ENCODE measurements at regions not wholly inside any gene's neighbourhood (a gene's known extent, or its start where the extent isn't known, plus 50 kb on each side); places are given as distances from the start of the nearest gene placed in this dataset.
A peak's percentile ranks its signal among the peaks of the same experiment; 100 is the strongest.
"Not testable (repeated sequence)": the region's sequence is repeated elsewhere in the genome, so short reads cannot be mapped to it uniquely, and the experiment has no call there.

DNA sequence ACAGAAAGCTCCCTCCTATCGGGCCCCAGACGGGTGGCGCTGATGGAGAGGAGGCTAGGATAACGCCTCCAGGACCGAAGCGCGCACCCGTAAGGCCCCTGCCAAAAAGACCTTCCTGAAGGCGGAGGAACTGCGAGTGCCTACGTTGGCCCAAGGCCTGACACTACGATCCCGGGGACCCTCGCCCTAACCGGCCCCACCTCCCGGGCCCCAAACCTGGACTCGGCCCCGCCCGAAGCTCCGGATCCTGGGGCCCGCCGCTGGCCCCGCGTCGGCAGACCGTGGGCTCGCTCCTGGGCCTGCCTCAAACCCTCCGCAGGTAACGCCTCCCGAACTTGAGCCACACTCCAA lies 53.6 kb upstream of the ROPN1B start:
- POLR2A ChIA-PET; BruUV-seq (replicated peaks); H3K36me3 ChIP-seq (ENCODE audit: control insufficient read depth in 2 of 2, insufficient read depth in 2 of 2, low read length in 1 of 2); H3K79me2 ChIP-seq (ENCODE audit: control insufficient read depth, insufficient read depth, low read length); H3K27ac ChIP-seq (ENCODE audit: control insufficient read depth, insufficient read depth); ATAC-seq; RAD21 ChIA-PET (ENCODE audit: unreplicated experiment); FAIRE-seq; H3K9ac ChIP-seq (ENCODE audit: control insufficient read depth, insufficient read depth, low read length); CTCF ChIA-PET; DNase-seq (ENCODE audit: low read depth, low spot score); H4K20me1 ChIP-seq (ENCODE audit: control insufficient read depth, insufficient read depth); H3K9me3 ChIP-seq (replicated peaks; ENCODE audit: control insufficient read depth, insufficient read depth, low read length); H3K4me1 ChIP-seq (ENCODE audit: control insufficient read depth, insufficient read depth, low read length); SMC1A ChIA-PET (ENCODE audit: uncharacterized antibody, unreplicated experiment); H3K27me3 ChIP-seq (replicated peaks in 1 of 2; ENCODE audit: control insufficient read depth in 2 of 2, insufficient read depth in 2 of 2, low read length in 1 of 2): not testable (repeated sequence)
- H3K4me3 ChIP-seq = peak overlapping the region; percentile 68
- intact Hi-C loops (cut with micrococcal nuclease; ENCODE audit: unreplicated experiment) (loop anchor here (10.0 kb wide), 2 partner anchors 169 to 171 kb away; partner anchors contain the start of gene SLC41A3), in situ Hi-C loops (cut with MboI) (loop anchor here (10.0 kb wide), 2 partner anchors 321 to 559 kb away; partner anchors contain the start of genes OSBPL11 and ZXDC)
- peak overlapping the region; percentile 51 for H2AFZ ChIP-seq (ENCODE audit: control insufficient read depth, low read depth, low read length)
- 0 out of 4 replicates have a peak, but pooled peaks of 1 of the 2 experiments have one; percentile 7 for TF ChIP-seq BHLHE40 (IDR thresholded peaks at IDR 0.05; ENCODE audit: borderline replicate concordance in 1 of 2, low read depth in 2 of 2, low read length in 1 of 2)
- WGBS (ENCODE audit: insufficient coverage, insufficient replicate concordance, low lambda C conversion rate, missing lambda C conversion rate) = 2% methylated on average over 22 of the region's 30 CpGs
- peak overlapping the region; percentile 71 for H3K4me2 ChIP-seq (ENCODE audit: control insufficient read depth, insufficient read depth)

DNA sequence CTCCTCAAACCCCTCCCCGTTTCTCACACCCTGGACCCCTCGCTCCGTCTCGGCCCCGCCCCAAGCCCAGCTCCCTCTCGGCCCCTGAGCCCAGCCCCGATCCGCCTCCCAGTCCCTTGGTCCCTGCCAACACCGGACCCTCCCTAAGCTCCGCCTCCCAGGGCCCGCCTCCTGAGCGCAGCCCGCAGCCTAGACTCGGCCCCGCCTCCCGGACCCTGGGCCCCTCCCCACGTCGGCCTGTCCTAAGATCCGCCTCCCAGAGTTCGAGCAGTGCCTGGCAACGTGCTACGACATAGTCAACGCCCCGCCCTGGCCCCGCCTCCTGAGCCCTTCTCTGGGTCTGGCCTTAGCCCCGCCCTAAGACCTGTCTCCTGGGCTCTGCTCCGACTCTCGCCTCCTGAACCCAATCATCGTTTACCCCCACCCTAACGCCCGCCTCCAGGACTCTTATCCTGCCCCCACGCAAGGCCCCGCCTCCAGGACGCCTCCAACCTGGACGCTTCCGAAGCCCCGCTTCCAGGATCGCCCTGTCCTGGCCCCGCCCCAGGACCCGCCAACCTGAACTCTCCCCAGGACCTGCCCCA lies 53.1 kb upstream of the ROPN1B start:
- DNase-seq (ENCODE audit: low read depth, low spot score) (peak; percentile 84), ATAC-seq (peak; percentile 84), FAIRE-seq (peak; percentile 47)
- peak overlapping the region; percentile 39; the same call in 1 of the 2 replicates for H2AFZ ChIP-seq (ENCODE audit: control insufficient read depth, low read depth, low read length)
- ChIA-PET CTCF (interaction anchor here (0.6 kb wide), 1 partner anchor 13 kb away, joined by 4 read pairs; no protein-coding TSS in a partner anchor), RAD21 (ENCODE audit: unreplicated experiment) (interaction anchor here (0.6 kb wide), 1 partner anchor 83 kb away, joined by 3 read pairs; no protein-coding TSS in a partner anchor)
- H3K9ac ChIP-seq (ENCODE audit: control insufficient read depth, insufficient read depth, low read length); H3K4me1 ChIP-seq (ENCODE audit: control insufficient read depth, insufficient read depth, low read length); POLR2A ChIA-PET; H3K79me2 ChIP-seq (ENCODE audit: control insufficient read depth, insufficient read depth, low read length); H3K27ac ChIP-seq (ENCODE audit: control insufficient read depth, insufficient read depth); H4K20me1 ChIP-seq (ENCODE audit: control insufficient read depth, insufficient read depth); H3K36me3 ChIP-seq (ENCODE audit: control insufficient read depth in 2 of 2, insufficient read depth in 2 of 2, low read length in 1 of 2); SMC1A ChIA-PET (ENCODE audit: uncharacterized antibody, unreplicated experiment); BruUV-seq (replicated peaks); H3K27me3 ChIP-seq (replicated peaks in 1 of 2; ENCODE audit: control insufficient read depth in 2 of 2, insufficient read depth in 2 of 2, low read length in 1 of 2); H3K9me3 ChIP-seq (replicated peaks; ENCODE audit: control insufficient read depth, insufficient read depth, low read length): not testable (repeated sequence)
- in situ Hi-C loops (cut with MboI) (loop anchor here (10.0 kb wide), 2 partner anchors 321 to 559 kb away; partner anchors contain the start of genes OSBPL11 and ZXDC), intact Hi-C loops (cut with micrococcal nuclease; ENCODE audit: unreplicated experiment) (loop anchor here (2.0 to 10.0 kb wide), 3 partner anchors 169 to 321 kb away; partner anchors contain the start of genes OSBPL11 and SLC41A3)
- H3K4me2 ChIP-seq (ENCODE audit: control insufficient read depth, insufficient read depth) = peak overlapping the region; percentile 71; the same call in 1 of the 2 replicates
- H3K4me3 ChIP-seq = peak overlapping the region; percentile 68
- WGBS (ENCODE audit: insufficient coverage, insufficient replicate concordance, low lambda C conversion rate, missing lambda C conversion rate) = 0% methylated on average over 25 of the region's 40 CpGs
- TF ChIP-seq, protein P1, sequence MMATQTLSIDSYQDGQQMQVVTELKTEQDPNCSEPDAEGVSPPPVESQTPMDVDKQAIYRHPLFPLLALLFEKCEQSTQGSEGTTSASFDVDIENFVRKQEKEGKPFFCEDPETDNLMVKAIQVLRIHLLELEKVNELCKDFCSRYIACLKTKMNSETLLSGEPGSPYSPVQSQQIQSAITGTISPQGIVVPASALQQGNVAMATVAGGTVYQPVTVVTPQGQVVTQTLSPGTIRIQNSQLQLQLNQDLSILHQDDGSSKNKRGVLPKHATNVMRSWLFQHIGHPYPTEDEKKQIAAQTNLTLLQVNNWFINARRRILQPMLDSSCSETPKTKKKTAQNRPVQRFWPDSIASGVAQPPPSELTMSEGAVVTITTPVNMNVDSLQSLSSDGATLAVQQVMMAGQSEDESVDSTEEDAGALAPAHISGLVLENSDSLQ (IDR thresholded peaks at IDR 0.05) = peak; percentile 54; the same call in 1 of the 2 replicates
- TF ChIP-seq CREB1 (IDR thresholded peaks at IDR 0.05; ENCODE audit: low read depth) = peak; percentile 81
- TF ChIP-seq, protein P2, sequence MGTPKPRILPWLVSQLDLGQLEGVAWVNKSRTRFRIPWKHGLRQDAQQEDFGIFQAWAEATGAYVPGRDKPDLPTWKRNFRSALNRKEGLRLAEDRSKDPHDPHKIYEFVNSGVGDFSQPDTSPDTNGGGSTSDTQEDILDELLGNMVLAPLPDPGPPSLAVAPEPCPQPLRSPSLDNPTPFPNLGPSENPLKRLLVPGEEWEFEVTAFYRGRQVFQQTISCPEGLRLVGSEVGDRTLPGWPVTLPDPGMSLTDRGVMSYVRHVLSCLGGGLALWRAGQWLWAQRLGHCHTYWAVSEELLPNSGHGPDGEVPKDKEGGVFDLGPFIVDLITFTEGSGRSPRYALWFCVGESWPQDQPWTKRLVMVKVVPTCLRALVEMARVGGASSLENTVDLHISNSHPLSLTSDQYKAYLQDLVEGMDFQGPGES (IDR thresholded peaks at IDR 0.05) = 0 out of 2 replicates have a peak, but pooled peaks have one; percentile 30
- peak; percentile 95 for TF ChIP-seq RFX5 (IDR thresholded peaks at IDR 0.05; ENCODE audit: low read depth, low read length)
- peak; percentile 32; the same call in 1 of the 2 replicates for TF ChIP-seq ATF7 (IDR thresholded peaks at IDR 0.05; ENCODE audit: low read depth)
- TF ChIP-seq HDGF (IDR thresholded peaks at IDR 0.05) = peak; percentile 99

All from GM12878 (cell line).